NCI-H2196 treated with DMSO at 0.1 percent for 48 hours (cell line): ENCODE measurements at regions not wholly inside any gene's neighbourhood (a gene's known extent, or its start where the extent isn't known, plus 50 kb on each side); places are given as distances from the start of the nearest gene placed in this dataset.

ENCODE experiments used
- DNase-seq: peaks from one replicate; lab custom pipeline; 2025; ENCODE audit not compliant: unreplicated experiment; lab: John Stamatoyannopoulos, UW

GRCh38 chr18:69215161-69215560 is 185.5 kb upstream of the DOK6 start:
- DNase-seq = no peak

DNA sequence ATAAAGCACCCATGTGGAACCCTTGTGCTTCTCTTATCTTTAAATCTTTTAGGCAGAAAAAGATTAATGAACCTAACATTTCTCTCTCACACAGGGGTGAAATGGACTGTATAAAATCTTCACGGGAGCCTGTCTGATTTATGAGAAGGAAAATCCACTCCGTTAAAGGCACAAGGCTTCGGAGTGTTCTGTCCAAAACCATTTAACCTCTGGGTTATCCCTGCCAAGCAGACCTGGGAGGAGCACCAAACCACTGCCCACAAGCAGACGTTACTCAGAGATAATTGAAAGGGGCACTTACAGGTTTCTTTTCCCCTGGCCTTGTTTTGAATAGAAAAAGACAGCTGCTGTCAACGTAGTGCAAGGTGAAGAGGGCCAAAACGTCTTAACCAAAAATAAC is 184.4 kb upstream of the DOK6 start:
- no peak for DNase-seq

DNA sequence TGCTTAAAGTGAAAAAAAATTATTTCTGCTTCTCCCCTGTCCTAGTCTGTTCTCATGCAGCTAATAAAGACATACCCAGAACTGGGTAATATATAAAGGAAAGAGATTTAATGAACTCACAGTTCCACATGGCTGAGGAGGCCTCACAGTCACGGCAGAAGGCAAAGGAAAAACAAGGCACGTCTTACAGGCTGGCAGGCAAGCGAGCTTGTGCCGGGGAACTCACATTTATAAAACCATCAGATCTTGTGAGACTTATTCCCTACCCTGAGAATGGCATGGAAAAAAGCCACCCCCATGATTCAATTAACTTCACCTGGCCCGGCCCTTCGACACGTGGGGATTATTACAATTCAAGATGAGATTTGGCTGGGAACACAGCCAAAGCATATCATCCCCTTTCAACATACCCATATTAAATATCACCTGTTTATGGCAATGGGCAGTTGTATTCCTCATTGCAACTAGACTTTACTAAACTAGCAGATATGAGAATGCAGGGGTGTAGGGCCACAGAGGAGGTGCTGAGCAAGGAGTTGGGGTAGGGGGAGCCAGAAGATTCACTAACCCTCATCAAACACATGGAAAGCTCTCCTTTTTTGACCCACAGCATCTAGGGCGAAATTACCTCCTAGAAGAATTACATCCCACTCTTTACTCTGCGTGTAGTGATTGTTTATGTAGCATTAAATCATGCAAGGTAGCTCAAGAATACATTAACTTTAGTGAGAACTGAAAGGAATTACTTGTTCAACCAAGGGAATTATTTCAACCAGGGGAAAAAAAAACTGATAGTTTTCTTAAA is 183.3 kb upstream of the DOK6 start:
- DNase-seq = peak; percentile 55

- DNase-seq = no peak
These were observed 180.2 kb upstream of the DOK6 start for GRCh38 chr18:69220529-69220928.

DNA sequence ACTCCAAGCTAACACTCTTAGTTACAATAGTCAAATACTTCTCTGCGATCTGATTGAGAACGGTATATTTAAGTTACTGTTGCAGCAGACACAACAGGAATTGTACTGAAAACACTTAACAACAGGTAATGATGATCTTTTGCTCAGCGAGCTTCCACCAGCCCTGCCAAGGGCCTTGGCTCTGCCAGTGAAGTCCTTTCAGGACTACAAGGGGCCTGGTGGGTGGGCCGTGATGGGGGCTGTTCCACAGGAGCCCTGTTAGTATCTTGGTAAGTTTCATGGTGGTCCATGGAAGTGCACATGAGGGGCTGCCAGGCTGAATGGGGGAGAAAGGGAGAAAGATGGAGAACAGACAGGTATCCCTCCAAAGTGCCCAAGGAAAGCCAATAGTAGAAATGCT is 178.6 kb upstream of the DOK6 start:
- no peak for DNase-seq

DNA sequence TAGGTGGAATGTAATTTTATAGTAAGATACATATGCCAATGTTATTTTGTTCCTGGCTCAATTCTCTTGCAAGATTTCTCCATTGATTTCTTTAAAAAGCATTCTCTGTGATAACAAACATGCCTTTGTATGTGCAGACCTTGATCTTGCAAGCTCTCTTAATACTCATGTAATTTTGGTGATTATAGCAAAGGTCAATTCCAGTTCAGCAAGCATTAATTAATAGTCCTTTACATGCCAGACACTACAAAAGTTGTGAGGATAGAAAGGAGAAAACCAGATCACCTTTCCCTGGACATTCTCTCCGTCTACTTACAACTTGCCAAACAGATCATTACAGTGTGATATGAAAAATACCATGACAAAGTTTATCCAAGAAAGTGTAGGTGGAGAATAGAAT is 173.7 kb upstream of the DOK6 start:
- DNase-seq = no peak

GRCh38 chr18:69230204-69230603 is 170.5 kb upstream of the DOK6 start:
- no peak for DNase-seq

- DNase-seq = no peak
These were observed 167.1 kb upstream of the DOK6 start for GRCh38 chr18:69233465-69234054.

GRCh38 chr18:69239849-69240674 is 160.6 kb upstream of the DOK6 start:
- no peak for DNase-seq

- peak; percentile 34 for DNase-seq
These were observed 154.7 kb upstream of the DOK6 start for GRCh38 chr18:69246027-69246426.

DNA sequence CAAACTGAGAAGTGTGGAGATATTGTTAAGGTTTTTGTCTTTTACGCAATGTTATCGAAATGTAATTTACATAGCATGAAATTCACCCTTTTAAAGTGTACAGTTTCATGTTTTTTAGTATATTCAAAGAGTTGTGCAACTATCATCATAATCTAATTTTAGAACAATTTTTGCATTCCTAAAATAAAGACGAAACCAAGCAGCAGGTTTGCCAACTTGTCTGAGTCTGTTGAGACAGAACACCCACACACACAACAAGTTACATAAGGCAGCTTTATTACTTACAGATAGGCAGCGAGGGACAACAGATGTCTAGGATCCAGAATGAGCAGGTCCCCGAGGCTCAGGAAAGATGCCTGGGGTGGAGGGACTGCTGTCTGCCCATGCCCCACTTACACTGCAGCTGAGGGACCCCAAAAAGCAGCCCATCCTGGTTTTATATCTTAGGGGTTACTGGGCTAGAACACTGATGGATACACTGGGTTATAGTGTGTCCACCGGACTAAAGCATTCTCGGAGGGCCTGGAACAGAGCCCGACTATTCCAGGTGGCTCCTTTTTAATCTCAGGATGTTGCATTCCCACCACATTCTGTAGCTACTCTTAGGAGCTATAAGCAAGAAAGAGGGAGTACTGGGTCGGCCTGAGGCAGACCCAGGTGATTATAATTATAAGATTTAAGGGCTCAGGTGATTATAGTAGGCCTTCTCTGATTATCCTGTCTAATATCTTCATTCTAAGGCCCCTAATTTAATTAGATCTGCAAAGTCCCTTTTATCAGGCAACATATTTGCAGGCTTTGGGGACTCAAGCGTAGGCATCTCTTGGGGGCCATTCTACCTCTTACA is 150.2 kb upstream of the DOK6 start:
- DNase-seq = no peak

DNA sequence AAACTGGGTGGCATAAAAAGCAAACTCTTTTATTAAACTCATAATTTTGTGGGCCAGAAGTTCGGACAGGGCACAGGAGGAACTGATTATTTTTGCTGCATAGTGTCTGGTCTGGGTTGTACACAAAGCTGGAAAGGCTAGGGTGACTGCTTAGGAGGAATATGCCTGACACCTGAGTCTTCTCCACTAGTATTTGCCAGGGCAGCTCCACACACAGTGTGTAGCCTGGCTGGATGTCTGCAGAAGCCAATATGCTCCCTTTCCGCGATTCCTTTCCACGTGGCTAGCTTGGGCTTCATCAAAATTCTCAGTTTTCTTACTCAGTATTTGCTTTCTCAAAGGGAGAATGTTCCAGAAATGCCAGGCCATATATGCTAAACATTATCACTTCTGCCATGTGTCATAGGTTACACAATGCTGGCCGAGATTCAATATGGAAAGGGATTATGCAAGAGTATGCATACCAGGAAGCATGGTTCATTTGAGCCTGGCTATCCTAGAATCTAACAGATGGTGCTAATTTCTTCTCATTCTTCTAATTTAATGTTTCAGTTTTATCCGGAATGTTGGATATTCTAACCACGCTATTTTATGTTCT is 142.7 kb upstream of the DOK6 start:
- DNase-seq = no peak

- no peak for DNase-seq
These were observed 141.4 kb upstream of the DOK6 start for GRCh38 chr18:69259282-69259681.

- no peak for DNase-seq
These were observed 139.3 kb upstream of the DOK6 start for GRCh38 chr18:69261406-69261805.

DNA sequence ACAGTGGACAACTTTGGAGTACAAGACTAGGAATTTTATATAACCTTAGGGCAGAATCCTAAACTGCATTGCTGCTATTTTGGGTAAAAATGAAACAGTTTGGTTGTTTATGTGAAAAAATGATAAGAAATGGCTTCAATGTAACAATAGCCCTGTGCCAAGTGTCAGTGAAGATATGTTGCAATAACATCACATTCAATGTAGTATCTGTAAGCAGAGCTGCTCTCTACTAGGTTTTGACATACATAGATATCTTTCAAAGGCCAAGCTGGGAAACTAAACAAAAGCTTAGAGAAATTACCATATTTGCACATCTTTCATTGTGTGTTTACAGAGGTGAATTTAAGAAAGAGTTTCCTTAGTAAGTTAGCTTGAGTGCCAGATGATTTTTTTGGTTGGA is 135.0 kb upstream of the DOK6 start:
- no peak for DNase-seq

DNA sequence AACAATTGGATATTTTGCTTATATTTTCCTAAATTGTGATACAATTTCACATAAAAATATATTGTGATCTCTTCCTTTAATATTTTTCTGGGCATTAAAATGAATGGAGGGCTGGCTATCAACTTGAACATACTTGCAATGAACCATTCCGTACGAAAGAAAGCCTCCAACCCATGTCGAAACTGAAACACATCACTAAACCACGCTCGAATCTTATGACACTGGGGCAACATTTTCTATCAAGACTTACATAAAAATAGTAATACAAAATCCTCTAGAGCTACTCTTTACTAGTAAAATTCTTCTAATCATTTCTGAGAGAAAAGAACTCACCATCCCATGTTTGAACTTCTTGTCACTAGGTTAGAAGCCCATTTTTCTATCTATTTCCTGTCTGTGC is 132.8 kb upstream of the DOK6 start:
- no peak for DNase-seq

GRCh38 chr18:69282371-69282770 is 118.3 kb upstream of the DOK6 start:
- DNase-seq = no peak

DNA sequence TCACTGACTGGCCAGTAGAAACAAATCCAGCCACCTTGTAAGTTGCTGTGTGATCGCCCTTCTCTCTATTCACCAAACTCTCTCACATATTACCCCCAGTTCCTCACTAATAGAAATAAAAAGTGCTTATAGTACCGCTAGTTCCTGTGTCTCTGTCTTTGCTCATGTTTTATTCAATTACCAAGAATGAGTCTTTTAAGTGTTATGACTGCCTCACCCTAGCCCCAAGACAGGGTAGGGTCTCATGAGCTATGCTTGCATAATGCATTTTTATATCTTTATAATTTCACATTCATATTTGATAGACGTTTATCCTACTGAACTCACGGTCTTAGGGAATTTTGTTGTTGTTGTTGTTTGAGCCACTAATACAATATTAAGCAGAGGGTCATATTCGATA is 109.6 kb upstream of the DOK6 start:
- DNase-seq = no peak

GRCh38 chr18:69291755-69292154 is 108.9 kb upstream of the DOK6 start:
- no peak for DNase-seq

DNA sequence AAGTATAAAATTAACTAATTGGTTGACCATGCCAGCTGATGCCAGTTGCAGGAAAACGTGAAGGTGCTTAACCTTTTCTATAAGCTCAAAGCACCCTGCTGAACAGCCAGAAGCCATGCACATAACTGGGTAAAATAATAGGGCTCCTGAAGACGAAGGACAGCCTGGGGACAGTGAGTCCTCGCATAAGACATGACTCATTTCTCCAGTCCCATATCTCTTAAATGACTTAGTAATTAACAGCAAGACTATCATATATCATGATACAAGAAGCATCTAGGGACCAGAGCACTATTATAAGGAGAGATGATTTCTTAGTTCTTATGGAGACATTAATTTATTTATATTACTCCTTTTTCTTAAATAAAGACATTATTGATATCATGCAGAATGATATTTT is 100.5 kb upstream of the DOK6 start:
- DNase-seq = no peak

DNA sequence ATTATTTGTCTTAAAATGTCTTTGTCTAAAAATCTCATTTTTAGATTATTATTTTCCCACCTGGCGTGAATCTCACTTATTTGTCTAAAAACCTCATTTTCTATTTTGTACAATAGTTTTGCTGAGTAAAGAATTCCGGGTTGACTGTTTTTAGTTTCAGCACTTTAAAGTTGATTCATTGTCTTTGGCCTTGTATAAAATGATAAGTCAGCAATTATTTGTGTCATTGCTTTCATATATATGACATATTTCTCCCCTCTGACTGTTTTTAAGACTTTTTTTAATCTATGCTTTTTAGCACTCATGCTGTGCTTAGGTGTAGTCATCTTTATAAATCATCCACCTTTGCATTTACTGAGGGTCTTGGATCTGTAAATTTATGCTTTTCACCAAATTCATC is 92.1 kb upstream of the DOK6 start:
- no peak for DNase-seq
